Panc1 (cell line): ENCODE measurements at regions not wholly inside any gene's neighbourhood (a gene's known extent, or its start where the extent isn't known, plus 50 kb on each side); places are given as distances from the start of the nearest gene placed in this dataset.

ENCODE experiments used
- TF ChIP-seq, protein P1 (sequence below): fragments of 450-650 bp; IDR thresholded peaks from 2 replicates; pipeline ENCODE4 v1.5.1; 2017; ENCODE audit warnings: mild to moderate bottlenecking
- TF ChIP-seq, protein P2 (sequence below), 2 experiments: IDR thresholded peaks; 2 replicates each; pipeline ENCODE4 v1.6.1; 2011 to 2012; ENCODE audit warnings: low read depth in 2 of 2, control low read depth in 1 of 2, low read length in 1 of 2, mild to moderate bottlenecking in 1 of 2, moderate library complexity in 1 of 2; ENCODE audit not compliant: insufficient read depth in 1 of 2

DNA sequence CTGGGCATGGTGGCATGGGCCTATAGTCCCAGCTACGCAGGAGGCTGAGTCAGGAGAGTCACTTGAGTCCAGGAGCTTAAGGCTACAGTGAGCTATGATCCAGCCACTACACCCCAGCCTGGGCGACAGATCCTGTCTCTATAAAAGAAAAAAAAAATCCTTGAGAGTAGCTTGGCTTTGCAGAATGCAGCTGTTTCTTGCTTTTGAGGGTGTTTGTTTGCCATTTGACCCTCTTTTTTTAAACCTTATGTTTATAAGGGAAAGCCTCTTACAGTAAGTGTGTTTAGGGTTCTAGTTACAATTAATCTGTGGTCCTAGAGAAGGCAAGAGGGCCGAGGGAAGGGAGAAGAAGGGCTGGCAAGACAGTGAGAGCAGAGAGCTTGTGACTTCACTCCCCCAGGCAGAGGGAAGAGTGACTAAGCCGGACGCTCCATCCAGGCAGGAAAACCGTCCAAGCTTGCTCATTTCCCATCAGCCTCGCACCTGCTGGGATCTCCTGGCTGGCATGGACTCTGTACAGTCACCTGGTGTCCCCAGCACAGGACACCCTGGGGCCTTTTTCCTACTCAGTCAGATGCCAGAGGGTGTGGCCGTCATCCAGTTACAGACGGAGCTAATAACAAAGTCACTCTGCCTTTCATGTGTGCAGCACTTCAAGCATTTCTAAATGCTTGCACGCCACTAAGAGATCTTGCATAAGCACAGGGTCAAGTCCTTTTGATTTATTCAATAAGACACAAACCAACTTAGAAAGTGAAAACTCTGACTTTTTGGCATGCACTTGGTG, 55.5 kb upstream of the PSEN2 start:
- TF ChIP-seq, protein P1, sequence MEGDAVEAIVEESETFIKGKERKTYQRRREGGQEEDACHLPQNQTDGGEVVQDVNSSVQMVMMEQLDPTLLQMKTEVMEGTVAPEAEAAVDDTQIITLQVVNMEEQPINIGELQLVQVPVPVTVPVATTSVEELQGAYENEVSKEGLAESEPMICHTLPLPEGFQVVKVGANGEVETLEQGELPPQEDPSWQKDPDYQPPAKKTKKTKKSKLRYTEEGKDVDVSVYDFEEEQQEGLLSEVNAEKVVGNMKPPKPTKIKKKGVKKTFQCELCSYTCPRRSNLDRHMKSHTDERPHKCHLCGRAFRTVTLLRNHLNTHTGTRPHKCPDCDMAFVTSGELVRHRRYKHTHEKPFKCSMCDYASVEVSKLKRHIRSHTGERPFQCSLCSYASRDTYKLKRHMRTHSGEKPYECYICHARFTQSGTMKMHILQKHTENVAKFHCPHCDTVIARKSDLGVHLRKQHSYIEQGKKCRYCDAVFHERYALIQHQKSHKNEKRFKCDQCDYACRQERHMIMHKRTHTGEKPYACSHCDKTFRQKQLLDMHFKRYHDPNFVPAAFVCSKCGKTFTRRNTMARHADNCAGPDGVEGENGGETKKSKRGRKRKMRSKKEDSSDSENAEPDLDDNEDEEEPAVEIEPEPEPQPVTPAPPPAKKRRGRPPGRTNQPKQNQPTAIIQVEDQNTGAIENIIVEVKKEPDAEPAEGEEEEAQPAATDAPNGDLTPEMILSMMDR: no peak
- TF ChIP-seq, protein P2, sequence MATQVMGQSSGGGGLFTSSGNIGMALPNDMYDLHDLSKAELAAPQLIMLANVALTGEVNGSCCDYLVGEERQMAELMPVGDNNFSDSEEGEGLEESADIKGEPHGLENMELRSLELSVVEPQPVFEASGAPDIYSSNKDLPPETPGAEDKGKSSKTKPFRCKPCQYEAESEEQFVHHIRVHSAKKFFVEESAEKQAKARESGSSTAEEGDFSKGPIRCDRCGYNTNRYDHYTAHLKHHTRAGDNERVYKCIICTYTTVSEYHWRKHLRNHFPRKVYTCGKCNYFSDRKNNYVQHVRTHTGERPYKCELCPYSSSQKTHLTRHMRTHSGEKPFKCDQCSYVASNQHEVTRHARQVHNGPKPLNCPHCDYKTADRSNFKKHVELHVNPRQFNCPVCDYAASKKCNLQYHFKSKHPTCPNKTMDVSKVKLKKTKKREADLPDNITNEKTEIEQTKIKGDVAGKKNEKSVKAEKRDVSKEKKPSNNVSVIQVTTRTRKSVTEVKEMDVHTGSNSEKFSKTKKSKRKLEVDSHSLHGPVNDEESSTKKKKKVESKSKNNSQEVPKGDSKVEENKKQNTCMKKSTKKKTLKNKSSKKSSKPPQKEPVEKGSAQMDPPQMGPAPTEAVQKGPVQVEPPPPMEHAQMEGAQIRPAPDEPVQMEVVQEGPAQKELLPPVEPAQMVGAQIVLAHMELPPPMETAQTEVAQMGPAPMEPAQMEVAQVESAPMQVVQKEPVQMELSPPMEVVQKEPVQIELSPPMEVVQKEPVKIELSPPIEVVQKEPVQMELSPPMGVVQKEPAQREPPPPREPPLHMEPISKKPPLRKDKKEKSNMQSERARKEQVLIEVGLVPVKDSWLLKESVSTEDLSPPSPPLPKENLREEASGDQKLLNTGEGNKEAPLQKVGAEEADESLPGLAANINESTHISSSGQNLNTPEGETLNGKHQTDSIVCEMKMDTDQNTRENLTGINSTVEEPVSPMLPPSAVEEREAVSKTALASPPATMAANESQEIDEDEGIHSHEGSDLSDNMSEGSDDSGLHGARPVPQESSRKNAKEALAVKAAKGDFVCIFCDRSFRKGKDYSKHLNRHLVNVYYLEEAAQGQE (IDR thresholded peaks at IDR 0.05; ENCODE audit: insufficient read depth in 1 of 2, low read depth in 2 of 2, low read length in 1 of 2): no peak
